ENCODE measurements at regions not wholly inside any gene's neighbourhood (a gene's known extent, or its start where the extent isn't known, plus 50 kb on each side); places are given as distances from the start of the nearest gene placed in this dataset.
"Not testable (repeated sequence)": the region's sequence is repeated elsewhere in the genome, so short reads cannot be mapped to it uniquely, and the experiment has no call there.

DNA sequence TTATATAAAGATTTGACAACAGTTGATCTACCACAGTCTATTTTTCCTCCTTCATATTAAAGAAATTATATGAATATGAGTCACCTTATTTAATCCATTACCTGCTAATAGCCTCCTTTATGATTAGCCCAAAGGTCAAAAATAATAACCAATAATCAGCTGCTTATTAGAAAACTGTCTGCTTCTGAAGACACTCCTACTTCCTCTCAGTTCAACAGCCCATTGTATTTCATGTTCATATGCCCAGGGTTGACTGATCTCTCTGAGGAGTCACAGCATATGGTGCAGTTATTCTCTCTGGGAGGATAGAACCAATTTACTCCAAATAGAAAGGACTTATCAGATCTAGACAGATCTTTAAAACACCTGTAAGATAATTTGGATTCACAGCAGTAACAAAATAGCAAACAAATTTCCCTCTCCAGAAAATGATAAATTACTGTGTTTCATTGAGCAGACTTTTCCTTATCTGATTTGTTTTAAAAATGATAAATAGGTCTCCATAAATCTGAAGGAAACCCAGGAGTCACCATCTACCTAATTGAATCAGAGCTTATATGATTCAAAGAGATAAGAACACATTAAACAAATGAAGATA, 180.4 kb upstream of the ITGA1 start:
- no peak overlapping the region for H3K4me3 ChIP-seq (ENCODE audit: low read depth, low read length)
- TF ChIP-seq, protein P1, sequence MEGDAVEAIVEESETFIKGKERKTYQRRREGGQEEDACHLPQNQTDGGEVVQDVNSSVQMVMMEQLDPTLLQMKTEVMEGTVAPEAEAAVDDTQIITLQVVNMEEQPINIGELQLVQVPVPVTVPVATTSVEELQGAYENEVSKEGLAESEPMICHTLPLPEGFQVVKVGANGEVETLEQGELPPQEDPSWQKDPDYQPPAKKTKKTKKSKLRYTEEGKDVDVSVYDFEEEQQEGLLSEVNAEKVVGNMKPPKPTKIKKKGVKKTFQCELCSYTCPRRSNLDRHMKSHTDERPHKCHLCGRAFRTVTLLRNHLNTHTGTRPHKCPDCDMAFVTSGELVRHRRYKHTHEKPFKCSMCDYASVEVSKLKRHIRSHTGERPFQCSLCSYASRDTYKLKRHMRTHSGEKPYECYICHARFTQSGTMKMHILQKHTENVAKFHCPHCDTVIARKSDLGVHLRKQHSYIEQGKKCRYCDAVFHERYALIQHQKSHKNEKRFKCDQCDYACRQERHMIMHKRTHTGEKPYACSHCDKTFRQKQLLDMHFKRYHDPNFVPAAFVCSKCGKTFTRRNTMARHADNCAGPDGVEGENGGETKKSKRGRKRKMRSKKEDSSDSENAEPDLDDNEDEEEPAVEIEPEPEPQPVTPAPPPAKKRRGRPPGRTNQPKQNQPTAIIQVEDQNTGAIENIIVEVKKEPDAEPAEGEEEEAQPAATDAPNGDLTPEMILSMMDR (IDR thresholded peaks at IDR 0.05; ENCODE audit: low read depth, low read length): no peak

DNA sequence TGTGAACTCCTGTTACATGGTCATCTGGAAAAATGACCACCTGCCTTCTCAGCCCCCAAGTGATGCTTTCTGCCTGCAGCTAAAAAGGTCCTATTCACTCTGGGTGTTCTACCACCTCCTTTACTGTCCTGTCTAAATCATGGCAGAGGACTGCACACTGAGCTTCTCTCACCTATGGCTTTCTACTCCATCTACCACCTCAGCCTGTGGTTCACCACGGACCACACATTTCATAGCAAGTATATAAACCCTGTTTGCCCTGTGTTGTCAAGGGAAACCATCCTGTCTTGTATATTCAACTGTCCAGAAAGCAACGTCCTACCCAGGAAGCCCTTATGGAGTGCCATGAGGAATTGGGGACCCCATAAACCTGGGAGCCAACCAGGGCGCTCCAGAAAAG, 167.4 kb upstream of the ITGA1 start:
- TF ChIP-seq, protein P1 (IDR thresholded peaks at IDR 0.05; ENCODE audit: low read depth, low read length): no peak
- H3K4me3 ChIP-seq (ENCODE audit: low read depth, low read length): no peak overlapping the region

DNA sequence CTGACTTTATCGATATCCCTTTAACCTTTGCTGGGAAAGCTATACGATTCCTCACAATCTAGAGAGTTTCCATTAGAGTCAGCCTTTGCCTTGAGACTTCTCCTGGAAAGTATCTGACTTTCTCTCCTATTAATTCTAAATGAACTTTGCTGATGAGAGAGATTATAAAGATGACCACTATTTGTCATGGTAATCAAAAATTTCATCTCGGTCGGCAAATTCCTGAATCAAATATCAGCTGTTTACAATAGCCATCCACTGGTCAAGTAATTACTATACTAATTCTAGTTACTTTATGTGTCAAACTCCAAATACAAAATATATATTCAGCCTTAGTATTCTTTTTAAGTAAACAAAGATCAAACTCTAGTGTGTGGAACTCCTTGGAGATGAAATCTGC, 164.4 kb upstream of the ITGA1 start:
- TF ChIP-seq, protein P1 (IDR thresholded peaks at IDR 0.05; ENCODE audit: low read depth, low read length): no peak
- H3K4me3 ChIP-seq (ENCODE audit: low read depth, low read length): no peak overlapping the region

DNA sequence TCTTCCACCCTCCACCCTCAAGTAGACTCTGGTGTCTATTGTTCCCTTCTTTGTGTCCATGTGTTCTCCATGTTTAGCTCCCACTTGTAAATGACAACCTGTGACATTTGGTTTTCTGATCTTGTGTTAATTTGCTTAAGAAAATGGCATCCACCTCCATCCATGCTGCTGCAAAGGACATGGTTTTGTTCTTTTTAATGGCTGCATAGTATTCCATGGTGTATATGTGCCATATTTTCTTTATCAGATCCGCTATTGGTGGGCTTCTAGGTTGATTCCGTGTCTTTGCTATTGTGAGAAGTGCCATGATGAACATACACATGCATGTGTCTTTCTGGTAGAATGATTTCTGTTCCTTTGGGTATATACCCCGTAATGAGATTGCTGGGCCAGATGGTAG, 163.4 kb upstream of the ITGA1 start:
- no peak overlapping the region for H3K4me3 ChIP-seq (ENCODE audit: low read depth, low read length)
- TF ChIP-seq, protein P1 (IDR thresholded peaks at IDR 0.05; ENCODE audit: low read depth, low read length): no peak

DNA sequence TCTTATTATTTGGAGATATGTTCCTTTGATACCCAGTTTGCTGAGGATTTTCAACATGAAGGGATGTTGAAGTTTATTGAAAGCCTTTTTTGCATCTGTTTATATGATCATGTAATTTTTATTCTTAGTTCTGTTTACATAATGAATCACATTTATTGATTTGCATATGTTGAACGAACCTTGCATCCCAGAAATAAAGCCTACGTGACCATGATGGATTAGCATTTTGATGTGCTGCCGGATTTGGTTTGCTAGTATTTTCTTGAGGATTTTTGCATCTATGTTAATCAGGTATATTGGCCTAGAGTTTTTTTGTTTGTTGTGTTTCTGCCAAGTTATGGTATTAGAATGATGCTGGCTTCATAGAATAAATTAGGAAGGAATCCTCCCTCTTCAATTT, 161.4 kb upstream of the ITGA1 start:
- TF ChIP-seq, protein P1 (IDR thresholded peaks at IDR 0.05; ENCODE audit: low read depth, low read length): no peak
- H3K4me3 ChIP-seq (ENCODE audit: low read depth, low read length): no peak overlapping the region

DNA sequence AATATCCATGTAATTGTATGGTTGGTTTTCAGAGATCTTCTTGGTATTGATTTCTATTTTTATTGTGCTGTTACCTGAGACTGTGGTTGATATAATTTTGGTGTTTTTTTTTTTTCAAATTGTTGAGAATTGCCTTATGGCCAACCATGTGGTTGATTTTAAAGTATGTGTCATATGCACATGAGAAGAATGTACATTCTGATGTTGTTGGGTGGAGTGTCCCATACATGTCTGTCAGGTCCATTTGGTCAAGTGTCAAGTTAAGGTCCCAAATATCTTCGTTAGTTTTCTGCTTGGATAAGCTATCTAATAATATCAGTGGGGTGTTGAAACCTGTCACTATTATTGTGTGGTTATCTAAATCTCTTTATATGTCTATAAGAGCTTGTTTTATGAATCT, 160.0 kb upstream of the ITGA1 start:
- TF ChIP-seq, protein P1 (IDR thresholded peaks at IDR 0.05; ENCODE audit: low read depth, low read length): no peak
- no peak overlapping the region for H3K4me3 ChIP-seq (ENCODE audit: low read depth, low read length)

DNA sequence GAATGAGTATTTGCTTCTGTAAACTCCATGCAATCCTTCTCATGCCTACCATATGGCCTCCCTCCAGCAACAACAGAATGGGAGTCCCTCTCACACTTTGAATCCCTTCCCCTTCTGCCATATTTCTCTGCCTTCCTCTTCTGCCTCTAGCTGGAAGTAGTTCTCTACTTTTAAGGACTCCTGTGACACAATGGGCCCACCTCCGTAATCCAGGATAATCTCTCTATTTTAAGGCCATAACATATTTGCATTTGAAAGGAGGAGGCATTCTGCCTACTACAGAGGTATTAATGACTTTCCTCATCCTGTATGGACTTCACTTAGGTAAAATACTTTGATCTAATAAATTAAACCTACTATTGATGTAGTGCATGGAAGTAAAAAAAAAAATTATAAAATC, 155.4 kb upstream of the ITGA1 start:
- TF ChIP-seq, protein P1 (IDR thresholded peaks at IDR 0.05; ENCODE audit: low read depth, low read length): no peak
- H3K4me3 ChIP-seq (ENCODE audit: low read depth, low read length): no peak overlapping the region

DNA sequence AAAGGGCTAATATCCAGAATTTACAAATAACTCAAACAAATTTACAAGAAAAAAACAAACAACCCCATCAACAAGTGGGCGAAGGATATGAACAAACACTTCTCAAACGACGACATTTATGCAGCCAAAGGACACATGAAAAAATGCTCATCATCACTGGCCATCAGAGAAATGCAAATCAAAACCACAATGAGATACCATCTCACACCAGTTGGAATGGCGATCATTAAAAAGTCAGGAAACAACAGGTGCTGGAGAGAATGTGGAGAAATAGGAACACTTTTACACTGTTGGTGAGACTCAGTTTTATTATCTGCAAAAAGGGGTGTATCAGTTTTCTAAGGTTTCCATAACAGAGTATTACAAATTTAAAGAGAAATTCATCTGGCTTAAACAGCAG, 153.5 kb upstream of the ITGA1 start:
- H3K4me3 ChIP-seq (ENCODE audit: low read depth, low read length): not testable (repeated sequence)

Measured in WI38 (cell line).